ENCODE measurements at regions not wholly inside any gene's neighbourhood (a gene's known extent, or its start where the extent isn't known, plus 50 kb on each side); places are given as distances from the start of the nearest gene placed in this dataset.

DNA sequence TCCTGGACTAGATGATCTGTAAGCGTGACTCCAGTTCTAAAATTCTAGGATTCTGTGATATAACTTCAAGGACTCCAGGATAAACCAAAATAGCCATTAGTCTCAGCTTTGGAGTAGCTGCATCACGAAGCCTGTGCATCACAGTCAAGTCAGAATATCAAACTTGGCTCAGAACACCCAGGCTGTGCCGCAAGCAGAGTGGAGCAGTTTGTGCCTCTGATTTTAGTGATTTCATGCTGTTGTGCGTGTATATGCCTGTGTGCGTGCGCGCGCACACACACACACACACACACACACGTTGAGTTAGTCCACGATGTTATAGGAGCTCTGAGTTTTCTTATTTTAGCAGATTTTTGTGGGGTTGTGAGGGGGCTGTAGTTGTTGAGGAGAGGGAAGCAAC is 356.6 kb upstream of the KCNH8 start:
- TF ChIP-seq CTCF (conservative IDR thresholded peaks at IDR 0.05; ENCODE audit: low read depth, low read length): no peak
- TF ChIP-seq EZH2 (IDR thresholded peaks at IDR 0.05; ENCODE audit: borderline replicate concordance, low read depth, low read length, poor library complexity, severe bottlenecking): no peak
